Kidney (tissue), 13 donors: ENCODE measurements at regions not wholly inside any gene's neighbourhood (a gene's known extent, or its start where the extent isn't known, plus 50 kb on each side); places are given as distances from the start of the nearest gene placed in this dataset.
A peak's percentile ranks its signal among the peaks of the same experiment; 100 is the strongest.

Experiments used
- DNase-seq, 5 donors: peaks; one replicate each; pipeline ENCODE4 v3.0.0-alpha.2; 2013 to 2020
- FAIRE-seq: peaks from 2 replicates; lab custom pipeline; 2012; peaks lifted over from hg19 to GRCh38; lab: Jason Lieb, UNC
- H3K27ac ChIP-seq, 2 donors: one replicate each; pipeline ENCODE4 v1.7.0; 2013; ENCODE audit warnings: low read depth in 2 of 2, low read length in 2 of 2, inconsistent platforms in 1 of 2
- H3K27me3 ChIP-seq: one replicate; pipeline ENCODE4 v1.7.1; 2013; ENCODE audit warnings: low read length, inconsistent platforms; ENCODE audit not compliant: control insufficient read depth, insufficient read depth
- H3K36me3 ChIP-seq, 3 donors: one replicate each; pipeline versions ENCODE4 v1.7.0 to v1.7.1; 2013; ENCODE audit warnings: low read length in 3 of 3, control low read depth in 1 of 3, inconsistent platforms in 1 of 3; ENCODE audit not compliant: insufficient read depth in 3 of 3, control insufficient read depth in 2 of 3
- H3K4me1 ChIP-seq, 3 donors: one replicate each; pipeline versions ENCODE4 v1.7.0 to v1.7.1; 2013; ENCODE audit warnings: low read length in 3 of 3, inconsistent platforms in 1 of 3, low read depth in 1 of 3; ENCODE audit not compliant: control insufficient read depth in 2 of 3, insufficient read depth in 2 of 3
- H3K4me3 ChIP-seq, 3 donors: one replicate each; pipeline versions ENCODE4 v1.7.0 to v1.8.1; 2013; ENCODE audit warnings: low read length in 3 of 3, control low read depth in 1 of 3, inconsistent platforms in 1 of 3
- H3K9ac ChIP-seq, 3 donors: one replicate each; pipeline versions ENCODE4 v1.7.0 to v1.7.1; 2013; ENCODE audit warnings: low read length in 3 of 3, control low read depth in 1 of 3, inconsistent platforms in 1 of 3
- H3K9me3 ChIP-seq, 3 donors: one replicate each; pipeline versions ENCODE4 v1.7.0 to v1.7.1; 2013; ENCODE audit warnings: low read length in 3 of 3, control low read depth in 1 of 3, inconsistent platforms in 1 of 3; ENCODE audit not compliant: control insufficient read depth in 2 of 3, insufficient read depth in 1 of 3
- CTCF ChIP-seq: IDR thresholded peaks from 3 replicates; pipeline ENCODE4 v1.5.1; 2012; ENCODE audit warnings: mild to moderate bottlenecking, moderate library complexity, borderline replicate concordance; ENCODE audit not compliant: insufficient read depth; ENCODE audit errors: extremely low read depth
- intact Hi-C: fragments of 100-400 bp; cut with DNase I; formaldehyde crosslinking; loops from one replicate; pipeline ENCODE4 v1.11.1; 2022
- donor health status: control.
- donor health status: control.
- donor health status: control.
- donor health status: control.
- donor health status: control.
- donor health status: DM: yes; HTN: yes; CAD: no.
- donor health status: Normal renal cell carcinoma (clear cell type).

- Histone ChIP-seq H3K4me3 (no peak overlapping the region), H3K27ac (no peak overlapping the region), H3K36me3 (no peaks in the 10 kb centered on the region), H3K9ac (no peak overlapping the region), H3K4me1 (no peaks in the 10 kb centered on the region), H3K27me3 (no peaks in the 10 kb centered on the region), H3K9me3 (no peaks in the 10 kb centered on the region)
- intact Hi-C loops = no loop called here
- FAIRE-seq = no peak
- no peak for DNase-seq
- no peak for TF ChIP-seq CTCF
Observed at GRCh38 chr2:156156580-156156979, 175.9 kb downstream of the NR4A2 start.

- H3K27ac ChIP-seq = no peak overlapping the region
- H3K9me3 ChIP-seq = no peaks in the 10 kb centered on the region
- no peak overlapping the region for H3K9ac ChIP-seq
- H3K27me3 ChIP-seq = no peaks in the 10 kb centered on the region
- no peaks in the 10 kb centered on the region for H3K4me1 ChIP-seq
- FAIRE-seq (no peak), DNase-seq (no peak)
- TF ChIP-seq CTCF = no peak
- intact Hi-C loops = no loop called here
- H3K36me3 ChIP-seq = no peaks in the 10 kb centered on the region
- H3K4me3 ChIP-seq = no peak overlapping the region
Observed at GRCh38 chr2:156155319-156155718, 177.2 kb downstream of the NR4A2 start.

- no peaks in the 10 kb centered on the region for H3K9me3 ChIP-seq
- intact Hi-C loops = no loop called here
- FAIRE-seq (no peak), DNase-seq (no peak)
- no peaks in the 10 kb centered on the region for H3K27me3 ChIP-seq
- no peaks in the 10 kb centered on the region for H3K36me3 ChIP-seq
- no peak overlapping the region for H3K4me3 ChIP-seq
- H3K4me1 ChIP-seq = no peaks in the 10 kb centered on the region
- no peak for TF ChIP-seq CTCF
- no peak overlapping the region for H3K9ac ChIP-seq
- no peak overlapping the region for H3K27ac ChIP-seq
Observed at GRCh38 chr2:156151351-156151750, 181.2 kb downstream of the NR4A2 start.

GRCh38 chr2:156147594-156148330 lies 184.8 kb downstream of the NR4A2 start:
- Histone ChIP-seq H3K27me3 (no peaks in the 10 kb centered on the region), H3K9me3 (no peaks in the 10 kb centered on the region), H3K9ac (no peak overlapping the region), H3K36me3 (no peaks in the 10 kb centered on the region), H3K4me3 (no peak overlapping the region), H3K4me1 (no peaks in the 10 kb centered on the region), H3K27ac (no peak overlapping the region)
- intact Hi-C loops = no loop called here
- TF ChIP-seq CTCF = no peak
- DNase-seq (peak in 2 of 5 donors; percentile 14 to 35), FAIRE-seq (no peak)
